ENCODE measurements at regions not wholly inside any gene's neighbourhood (a gene's known extent, or its start where the extent isn't known, plus 50 kb on each side); places are given as distances from the start of the nearest gene placed in this dataset.

DNA sequence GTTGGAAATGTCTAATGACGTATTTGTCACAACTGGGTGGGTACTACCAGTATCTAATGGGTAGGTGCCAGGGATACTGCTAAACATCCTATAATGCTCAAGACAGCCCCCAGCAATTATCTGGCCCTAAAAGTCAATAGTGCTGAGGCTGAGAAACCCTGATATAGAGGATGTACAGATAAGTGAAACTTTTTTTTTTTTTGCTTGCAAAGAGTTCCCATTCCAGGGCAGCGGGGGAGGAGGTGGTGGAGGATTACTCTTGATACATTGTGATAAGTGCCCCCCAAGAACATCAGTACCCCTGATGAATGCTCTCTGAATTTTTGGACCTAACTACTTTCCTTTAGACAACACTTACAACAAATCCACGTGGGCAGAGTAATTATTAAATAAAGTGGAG lies 329.7 kb upstream of the SPRED2 start:
- H3K27me3 ChIP-seq (ENCODE audit: insufficient read depth, poor library complexity, severe bottlenecking): peaks cover 3% of the 10 kb centered on the region
- TF ChIP-seq, protein P1, sequence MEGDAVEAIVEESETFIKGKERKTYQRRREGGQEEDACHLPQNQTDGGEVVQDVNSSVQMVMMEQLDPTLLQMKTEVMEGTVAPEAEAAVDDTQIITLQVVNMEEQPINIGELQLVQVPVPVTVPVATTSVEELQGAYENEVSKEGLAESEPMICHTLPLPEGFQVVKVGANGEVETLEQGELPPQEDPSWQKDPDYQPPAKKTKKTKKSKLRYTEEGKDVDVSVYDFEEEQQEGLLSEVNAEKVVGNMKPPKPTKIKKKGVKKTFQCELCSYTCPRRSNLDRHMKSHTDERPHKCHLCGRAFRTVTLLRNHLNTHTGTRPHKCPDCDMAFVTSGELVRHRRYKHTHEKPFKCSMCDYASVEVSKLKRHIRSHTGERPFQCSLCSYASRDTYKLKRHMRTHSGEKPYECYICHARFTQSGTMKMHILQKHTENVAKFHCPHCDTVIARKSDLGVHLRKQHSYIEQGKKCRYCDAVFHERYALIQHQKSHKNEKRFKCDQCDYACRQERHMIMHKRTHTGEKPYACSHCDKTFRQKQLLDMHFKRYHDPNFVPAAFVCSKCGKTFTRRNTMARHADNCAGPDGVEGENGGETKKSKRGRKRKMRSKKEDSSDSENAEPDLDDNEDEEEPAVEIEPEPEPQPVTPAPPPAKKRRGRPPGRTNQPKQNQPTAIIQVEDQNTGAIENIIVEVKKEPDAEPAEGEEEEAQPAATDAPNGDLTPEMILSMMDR (IDR thresholded peaks at IDR 0.05; ENCODE audit: insufficient read depth, low read length): no peak
- TF ChIP-seq, protein P2, sequence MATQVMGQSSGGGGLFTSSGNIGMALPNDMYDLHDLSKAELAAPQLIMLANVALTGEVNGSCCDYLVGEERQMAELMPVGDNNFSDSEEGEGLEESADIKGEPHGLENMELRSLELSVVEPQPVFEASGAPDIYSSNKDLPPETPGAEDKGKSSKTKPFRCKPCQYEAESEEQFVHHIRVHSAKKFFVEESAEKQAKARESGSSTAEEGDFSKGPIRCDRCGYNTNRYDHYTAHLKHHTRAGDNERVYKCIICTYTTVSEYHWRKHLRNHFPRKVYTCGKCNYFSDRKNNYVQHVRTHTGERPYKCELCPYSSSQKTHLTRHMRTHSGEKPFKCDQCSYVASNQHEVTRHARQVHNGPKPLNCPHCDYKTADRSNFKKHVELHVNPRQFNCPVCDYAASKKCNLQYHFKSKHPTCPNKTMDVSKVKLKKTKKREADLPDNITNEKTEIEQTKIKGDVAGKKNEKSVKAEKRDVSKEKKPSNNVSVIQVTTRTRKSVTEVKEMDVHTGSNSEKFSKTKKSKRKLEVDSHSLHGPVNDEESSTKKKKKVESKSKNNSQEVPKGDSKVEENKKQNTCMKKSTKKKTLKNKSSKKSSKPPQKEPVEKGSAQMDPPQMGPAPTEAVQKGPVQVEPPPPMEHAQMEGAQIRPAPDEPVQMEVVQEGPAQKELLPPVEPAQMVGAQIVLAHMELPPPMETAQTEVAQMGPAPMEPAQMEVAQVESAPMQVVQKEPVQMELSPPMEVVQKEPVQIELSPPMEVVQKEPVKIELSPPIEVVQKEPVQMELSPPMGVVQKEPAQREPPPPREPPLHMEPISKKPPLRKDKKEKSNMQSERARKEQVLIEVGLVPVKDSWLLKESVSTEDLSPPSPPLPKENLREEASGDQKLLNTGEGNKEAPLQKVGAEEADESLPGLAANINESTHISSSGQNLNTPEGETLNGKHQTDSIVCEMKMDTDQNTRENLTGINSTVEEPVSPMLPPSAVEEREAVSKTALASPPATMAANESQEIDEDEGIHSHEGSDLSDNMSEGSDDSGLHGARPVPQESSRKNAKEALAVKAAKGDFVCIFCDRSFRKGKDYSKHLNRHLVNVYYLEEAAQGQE (IDR thresholded peaks at IDR 0.05; ENCODE audit: insufficient replicate concordance, low read depth): no peak
- TF ChIP-seq POLR2AphosphoS5 (IDR thresholded peaks at IDR 0.05; ENCODE audit: low read depth) (no peak), GABPA (IDR thresholded peaks at IDR 0.05; ENCODE audit: low read depth) (no peak), SPI1 (IDR thresholded peaks at IDR 0.05; ENCODE audit: borderline replicate concordance, low read depth) (no peak)
- no peak overlapping the region for H3K4me3 ChIP-seq (replicated peaks; ENCODE audit: insufficient read depth, low read length)
- H3K27ac ChIP-seq (replicated peaks): no peak overlapping the region
- DNase-seq (ENCODE audit: low read depth in 1 of 2, low spot score in 1 of 2): no peak

DNA sequence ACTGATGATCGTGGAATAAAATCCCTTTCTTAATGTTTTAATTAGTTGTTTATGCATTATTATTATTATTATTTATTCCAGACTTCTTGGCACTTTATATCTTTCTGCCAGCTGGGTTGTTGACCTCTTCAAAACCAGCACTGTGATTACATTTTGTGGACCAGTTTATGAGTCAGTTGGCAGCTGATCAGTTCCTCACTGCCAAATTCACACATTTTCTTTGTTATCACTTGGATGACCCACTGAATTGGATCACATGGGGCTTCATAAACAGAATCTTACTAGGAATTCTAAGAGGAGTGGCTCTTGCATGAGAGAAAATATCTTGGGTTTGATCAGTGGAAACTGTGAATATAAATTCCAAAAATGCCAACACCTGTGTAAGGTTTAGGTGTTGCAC lies 321.8 kb upstream of the SPRED2 start:
- peaks cover 3% of the 10 kb centered on the region for H3K27me3 ChIP-seq (ENCODE audit: insufficient read depth, poor library complexity, severe bottlenecking)
- TF ChIP-seq, protein P1 (IDR thresholded peaks at IDR 0.05; ENCODE audit: insufficient read depth, low read length): no peak
- TF ChIP-seq, protein P2 (IDR thresholded peaks at IDR 0.05; ENCODE audit: insufficient replicate concordance, low read depth): no peak
- TF ChIP-seq SPI1 (IDR thresholded peaks at IDR 0.05; ENCODE audit: borderline replicate concordance, low read depth) (no peak), GABPA (IDR thresholded peaks at IDR 0.05; ENCODE audit: low read depth) (no peak), POLR2AphosphoS5 (IDR thresholded peaks at IDR 0.05; ENCODE audit: low read depth) (no peak)
- no peak for DNase-seq (ENCODE audit: low read depth in 1 of 2, low spot score in 1 of 2)
- no peak overlapping the region for H3K4me3 ChIP-seq (replicated peaks; ENCODE audit: insufficient read depth, low read length)
- no peak overlapping the region for H3K27ac ChIP-seq (replicated peaks)

DNA sequence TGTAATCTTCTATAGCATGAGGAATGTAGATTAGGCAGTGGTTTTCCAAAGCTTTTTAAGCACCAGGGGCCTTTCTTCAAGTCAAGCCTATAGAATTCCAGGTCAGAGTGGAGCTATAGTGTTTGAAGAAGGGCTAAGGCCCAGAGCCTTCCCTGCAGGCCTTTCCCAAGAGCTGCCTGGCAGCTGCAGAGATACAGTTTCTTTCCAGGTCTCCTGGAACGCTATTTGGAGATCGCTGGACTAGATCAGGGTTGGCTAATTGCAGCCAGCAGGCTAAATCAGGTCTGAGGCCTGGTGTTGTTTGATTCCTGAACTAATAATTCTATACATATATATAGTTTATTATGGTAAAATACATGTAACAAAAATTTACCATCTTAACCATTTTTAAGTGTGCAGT lies 319.0 kb upstream of the SPRED2 start:
- Histone ChIP-seq H3K27me3 (ENCODE audit: insufficient read depth, poor library complexity, severe bottlenecking) (no peaks in the 10 kb centered on the region), H3K4me3 (replicated peaks; ENCODE audit: insufficient read depth, low read length) (no peak overlapping the region), H3K27ac (replicated peaks) (no peak overlapping the region)
- no peak for TF ChIP-seq POLR2AphosphoS5 (IDR thresholded peaks at IDR 0.05; ENCODE audit: low read depth)
- TF ChIP-seq, protein P2 (IDR thresholded peaks at IDR 0.05; ENCODE audit: insufficient replicate concordance, low read depth): no peak
- TF ChIP-seq, protein P1 (IDR thresholded peaks at IDR 0.05; ENCODE audit: insufficient read depth, low read length): no peak
- no peak for TF ChIP-seq GABPA (IDR thresholded peaks at IDR 0.05; ENCODE audit: low read depth)
- no peak for TF ChIP-seq SPI1 (IDR thresholded peaks at IDR 0.05; ENCODE audit: borderline replicate concordance, low read depth)
- no peak for DNase-seq (ENCODE audit: low read depth in 1 of 2, low spot score in 1 of 2)

Measured in HL-60 (cell line).